Inflammatory macrophage treated with lipopolysaccharide for 4 hours (primary cell): ENCODE measurements at regions not wholly inside any gene's neighbourhood (a gene's known extent, or its start where the extent isn't known, plus 50 kb on each side); places are given as distances from the start of the nearest gene placed in this dataset.

Source experiments
- DNase-seq: peaks from one replicate; pipeline ENCODE4 v3.0.0-alpha.2; 2020

DNA sequence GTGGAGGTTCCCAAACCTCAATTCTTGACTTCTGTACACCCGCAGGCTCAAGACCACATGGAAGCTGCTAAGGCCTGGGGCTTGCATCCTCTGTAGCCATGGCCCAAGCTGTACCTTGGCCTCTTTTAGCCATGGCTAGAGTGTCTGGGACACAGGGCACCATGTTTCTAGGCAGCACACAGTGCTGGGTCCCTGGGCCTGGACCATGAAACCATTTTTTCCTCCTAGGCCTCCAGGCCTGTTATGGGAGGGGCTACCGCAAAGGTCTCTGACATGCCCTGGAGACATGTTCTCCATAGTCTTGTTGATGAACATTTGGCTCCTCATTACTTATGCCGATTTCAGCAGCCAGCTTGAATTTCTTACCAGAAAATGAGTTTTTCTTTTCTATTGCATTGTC, 701.4 kb downstream of the FGF9 start:
- no peak for DNase-seq

DNA sequence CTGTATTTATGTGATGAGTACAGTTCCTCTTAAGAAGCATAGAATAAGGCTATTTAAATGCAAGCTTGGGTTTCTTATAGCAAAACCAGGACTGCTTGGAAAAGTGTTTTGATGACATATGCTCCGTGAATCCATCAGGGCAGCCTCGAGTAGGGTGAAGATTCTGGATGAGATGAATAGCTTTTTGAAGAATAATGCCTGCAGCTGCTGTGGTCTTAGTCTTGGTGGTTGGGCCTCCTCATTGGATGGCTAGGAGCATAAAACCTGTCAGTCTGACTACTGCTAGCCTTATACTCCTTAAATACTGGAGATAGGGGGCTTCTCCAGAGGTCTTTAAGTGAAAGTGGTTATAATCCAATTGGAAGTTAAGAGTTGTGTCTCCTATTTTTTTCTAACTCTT, 704.3 kb downstream of the FGF9 start:
- no peak for DNase-seq

DNA sequence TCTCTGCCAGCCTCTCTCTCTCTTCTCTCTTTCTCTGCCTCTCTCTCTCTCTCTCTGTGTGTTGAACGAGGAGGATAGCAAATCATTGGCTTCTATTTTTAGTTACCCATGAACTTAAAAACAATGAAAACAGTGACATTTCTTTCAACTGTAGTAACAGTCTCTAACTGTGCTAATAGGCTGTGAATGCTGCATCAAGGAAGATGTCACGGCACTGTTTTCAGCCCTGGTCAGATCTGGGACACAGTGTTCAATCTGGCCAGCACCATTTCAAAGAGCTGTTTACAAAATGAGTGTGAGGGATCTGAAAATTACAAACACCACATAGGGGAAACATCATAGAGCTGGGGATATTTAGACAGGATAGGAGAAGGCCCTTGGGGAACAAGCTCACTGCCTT, 717.0 kb downstream of the FGF9 start:
- no peak for DNase-seq

DNA sequence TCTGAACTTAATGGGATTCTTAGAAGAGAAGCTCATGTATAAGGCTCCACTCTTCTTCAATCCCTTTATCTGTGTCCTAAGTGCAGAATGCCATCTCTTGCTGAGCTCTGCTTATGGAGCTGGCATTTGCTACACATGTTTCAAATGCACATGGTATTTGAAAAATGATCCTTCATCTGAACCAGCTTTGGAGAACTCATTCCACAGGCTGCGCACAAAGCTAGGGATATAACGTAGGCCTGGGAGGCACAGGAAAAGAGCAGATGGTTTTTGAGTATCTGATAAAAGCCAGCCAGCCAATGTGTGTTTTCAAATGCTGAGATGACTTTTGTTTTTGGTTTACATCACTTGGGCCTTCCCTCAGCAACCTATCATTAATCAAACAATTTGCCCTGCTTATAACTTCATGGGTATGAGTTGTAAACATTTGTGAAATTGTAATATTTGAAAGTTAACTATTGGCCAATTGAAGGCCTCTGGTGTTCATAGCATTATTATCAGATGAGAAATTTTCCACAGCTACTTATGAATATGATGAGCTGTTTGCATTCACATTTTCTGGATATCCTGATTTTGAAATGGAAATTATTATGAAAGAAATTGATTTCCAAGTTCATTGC, 729.0 kb downstream of the FGF9 start:
- no peak for DNase-seq

DNA sequence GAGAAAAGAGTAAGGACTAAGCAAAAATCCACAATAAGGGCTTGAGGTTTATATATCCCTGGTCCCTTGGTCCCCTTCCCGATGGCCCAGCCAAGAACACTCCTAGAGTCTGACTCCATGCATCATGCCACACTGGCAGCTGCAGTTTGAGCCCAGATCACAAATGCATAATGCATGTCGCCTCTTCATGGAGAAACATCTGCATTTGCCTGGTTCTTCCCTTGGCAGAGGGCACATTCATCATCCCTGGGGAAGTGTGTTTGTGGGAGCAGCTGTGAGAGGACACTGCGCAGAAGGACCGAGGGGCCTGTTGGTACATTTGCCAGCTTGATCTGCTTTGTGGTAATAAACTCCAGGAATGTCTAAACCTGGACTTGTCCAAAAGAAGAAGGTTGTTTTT, 731.8 kb downstream of the FGF9 start:
- no peak for DNase-seq

DNA sequence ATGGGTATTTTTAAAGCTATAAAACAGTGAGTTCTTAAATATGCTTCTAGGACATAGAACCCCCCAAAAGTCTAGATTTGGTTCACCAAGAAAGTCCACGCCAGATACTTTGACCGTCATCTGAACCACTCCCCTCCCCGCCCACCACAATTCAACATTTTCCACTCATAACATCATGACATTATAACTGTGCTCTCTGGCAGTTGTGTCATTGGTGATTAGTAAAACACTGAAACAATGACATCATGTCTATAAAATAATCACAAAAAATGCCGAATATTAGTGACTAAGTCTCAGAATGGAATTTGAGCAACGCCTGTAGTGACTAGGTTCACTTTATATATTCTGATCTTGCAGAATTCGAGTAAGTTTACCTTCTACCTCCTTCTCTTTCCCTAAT, 732.3 kb downstream of the FGF9 start:
- DNase-seq: no peak

DNA sequence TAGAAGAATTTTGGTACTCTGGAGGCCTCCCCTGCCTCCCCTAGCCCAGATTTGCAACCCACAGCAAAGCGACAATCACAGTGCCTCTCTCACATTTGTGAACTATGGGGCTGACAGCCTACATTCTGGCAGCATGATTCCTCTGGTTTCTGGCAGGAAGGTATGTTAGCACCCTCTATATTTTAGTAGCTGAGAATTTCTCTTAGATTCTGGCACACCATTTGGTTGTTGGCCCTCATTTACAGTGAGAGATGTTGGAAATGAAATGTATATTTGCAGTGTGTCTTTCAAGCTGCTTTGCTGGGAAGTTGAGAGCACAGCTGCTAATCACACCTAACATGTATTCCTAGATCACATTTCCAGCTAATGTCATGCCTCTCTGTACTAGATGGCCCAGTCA, 735.0 kb downstream of the FGF9 start:
- no peak for DNase-seq

DNA sequence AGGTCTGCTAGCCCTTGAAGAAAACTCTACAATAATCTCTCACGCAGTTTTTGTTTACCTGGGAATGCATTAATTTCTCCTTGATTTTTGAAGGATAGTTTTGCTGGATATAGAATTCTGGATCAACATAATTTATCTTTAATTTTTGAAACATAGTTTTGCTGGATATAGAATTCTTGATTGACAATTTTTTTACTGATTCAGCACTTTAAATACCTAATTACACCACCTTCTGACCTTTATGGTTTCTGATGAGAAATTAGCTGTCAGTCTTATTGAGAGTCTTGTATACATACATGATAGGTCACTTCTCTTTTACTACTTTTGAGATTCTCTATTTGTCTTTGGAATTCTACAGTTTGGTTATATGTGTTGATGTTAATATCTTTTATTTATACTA, 741.6 kb downstream of the FGF9 start:
- no peak for DNase-seq

DNA sequence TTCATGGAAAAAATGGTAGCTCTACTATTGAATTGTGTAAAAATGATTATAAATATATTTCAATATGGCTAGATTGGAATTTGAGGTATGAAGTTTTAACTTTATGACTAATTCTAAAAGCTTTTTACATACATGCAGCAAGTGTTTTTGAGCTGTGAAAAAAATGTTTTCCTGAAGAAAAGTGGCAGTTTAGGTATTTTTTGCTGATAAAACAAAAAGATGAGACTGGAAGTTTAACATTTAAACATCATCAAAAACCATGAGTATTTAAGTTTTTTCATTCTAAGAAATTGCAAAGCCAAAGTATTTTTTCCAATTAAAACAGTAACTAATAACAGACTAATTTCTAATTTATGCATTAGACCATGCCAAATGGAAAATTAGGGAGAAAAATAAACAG, 751.1 kb downstream of the FGF9 start:
- DNase-seq: no peak

DNA sequence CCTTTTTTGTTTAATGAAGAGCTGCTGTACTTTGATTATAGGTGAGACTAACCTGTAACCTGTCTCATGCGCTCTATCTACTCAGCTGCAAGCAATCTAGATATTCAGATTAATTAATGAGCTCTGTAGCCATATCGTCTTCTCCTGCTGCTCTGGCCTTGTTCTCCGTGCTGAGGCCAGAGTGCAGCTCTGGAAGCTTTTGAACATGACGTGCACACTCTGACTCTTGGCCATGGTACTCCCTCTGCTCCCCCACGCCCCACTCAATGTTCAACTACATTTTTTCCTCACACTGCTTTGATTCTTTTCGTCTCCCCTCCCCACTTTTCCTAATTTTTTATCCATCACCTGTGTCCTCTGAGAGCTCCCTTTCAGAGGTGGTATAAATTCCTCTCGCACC, 751.8 kb downstream of the FGF9 start:
- DNase-seq: no peak

DNA sequence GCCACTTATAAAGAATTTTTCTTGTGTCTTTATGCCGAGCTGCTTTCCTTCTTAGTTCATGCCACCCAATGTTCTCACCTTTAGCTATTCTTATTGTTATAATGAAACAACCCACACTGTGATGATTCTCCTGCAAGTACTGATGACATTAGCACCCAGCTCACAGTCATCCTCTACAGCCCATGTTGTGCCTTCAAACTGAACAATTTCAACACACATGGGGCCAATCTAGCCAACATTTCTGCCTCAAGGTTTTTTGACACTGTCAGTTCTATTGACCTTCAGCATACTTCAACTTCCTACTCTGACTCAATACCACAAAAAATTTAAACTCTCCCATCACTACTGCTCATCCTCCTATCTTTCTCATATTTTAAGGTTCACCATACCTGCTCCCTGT, 752.4 kb downstream of the FGF9 start:
- no peak for DNase-seq

DNA sequence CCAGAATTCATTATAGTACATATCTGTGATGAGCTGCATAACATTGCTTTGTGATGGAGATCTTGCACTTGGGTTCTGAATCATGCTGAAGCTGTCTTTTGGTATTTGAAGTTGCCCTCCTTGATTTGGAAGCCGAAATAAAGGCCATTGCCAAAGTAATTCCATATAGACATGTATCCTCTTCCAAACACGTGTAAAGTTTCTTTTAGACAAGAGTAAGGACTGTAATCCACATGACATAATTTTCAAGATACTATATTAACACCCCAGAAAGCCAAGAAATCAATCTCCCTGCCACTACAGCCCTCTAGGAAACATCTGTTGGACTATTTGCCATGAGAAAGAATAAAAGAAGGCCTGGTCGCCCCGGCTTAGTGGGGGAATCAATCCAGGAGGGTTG, 754.2 kb downstream of the FGF9 start:
- DNase-seq: no peak

DNA sequence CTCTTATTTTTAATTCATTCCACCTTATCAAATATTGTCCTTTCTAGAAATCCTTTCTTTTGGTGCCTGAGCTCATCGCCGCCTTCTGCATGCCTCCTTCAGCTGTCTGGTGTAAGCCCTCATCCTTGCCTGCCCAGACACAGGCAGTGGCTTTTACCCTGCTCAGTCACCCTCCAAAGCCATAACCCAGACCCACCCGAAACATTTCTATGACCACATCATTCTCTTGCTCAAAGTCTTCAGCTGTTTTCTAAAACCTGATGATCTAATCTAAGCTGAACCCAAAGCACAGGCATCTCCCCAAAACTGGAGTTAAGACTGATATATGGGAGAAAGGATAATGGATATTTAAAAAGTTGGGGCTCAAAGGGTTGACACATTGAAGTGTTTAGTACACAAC, 753.7 kb upstream of the SGCG start:
- no peak for DNase-seq

DNA sequence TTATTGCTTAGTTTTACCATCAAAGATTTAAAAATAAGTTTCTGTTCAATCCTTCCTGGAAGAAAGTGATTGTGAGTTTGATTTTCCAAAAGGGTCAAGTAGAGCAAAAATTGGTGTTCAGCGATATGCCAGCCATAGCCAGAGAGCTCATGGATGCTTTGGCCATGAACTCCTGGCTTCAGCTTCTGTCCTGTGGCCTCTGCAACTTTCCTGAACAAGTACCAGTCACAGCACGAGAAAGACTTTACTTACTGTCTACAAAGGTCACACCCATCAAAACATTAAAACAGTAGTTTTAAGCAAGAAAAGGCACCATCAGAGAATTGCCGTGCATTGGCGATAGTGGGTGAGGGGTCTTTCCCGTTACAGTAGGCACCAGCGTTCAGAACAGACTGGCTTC, 753.0 kb upstream of the SGCG start:
- no peak for DNase-seq

DNA sequence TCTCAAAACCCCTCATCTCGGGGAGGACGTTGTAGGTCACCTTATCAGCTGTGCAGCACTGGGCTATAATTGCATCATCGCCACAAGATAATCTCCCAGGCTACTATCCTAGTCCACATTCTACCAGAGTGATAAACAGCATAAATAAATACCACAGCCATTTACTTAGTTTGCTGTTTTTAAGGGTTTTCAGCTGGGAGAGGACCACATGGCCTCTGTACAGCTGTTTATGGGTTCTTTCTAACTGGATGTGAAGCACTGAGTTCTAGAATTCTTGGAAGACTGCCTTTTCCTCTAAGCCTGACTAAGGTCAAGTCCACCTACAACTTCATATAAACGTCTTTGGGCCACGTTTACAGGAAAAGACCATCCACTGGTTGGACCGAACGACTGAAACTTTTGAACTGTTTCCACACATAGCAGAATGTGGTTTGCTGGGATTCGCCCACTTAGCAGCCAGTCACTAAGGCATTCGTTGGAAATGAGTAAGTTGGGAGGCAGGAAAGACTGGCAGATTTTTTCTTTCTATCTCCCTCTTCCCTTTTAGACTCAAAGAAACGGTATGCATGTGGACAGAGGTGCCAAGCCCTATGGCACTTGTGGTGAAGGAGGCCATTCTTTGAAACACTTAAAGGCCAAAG, 752.5 kb upstream of the SGCG start:
- no peak for DNase-seq

DNA sequence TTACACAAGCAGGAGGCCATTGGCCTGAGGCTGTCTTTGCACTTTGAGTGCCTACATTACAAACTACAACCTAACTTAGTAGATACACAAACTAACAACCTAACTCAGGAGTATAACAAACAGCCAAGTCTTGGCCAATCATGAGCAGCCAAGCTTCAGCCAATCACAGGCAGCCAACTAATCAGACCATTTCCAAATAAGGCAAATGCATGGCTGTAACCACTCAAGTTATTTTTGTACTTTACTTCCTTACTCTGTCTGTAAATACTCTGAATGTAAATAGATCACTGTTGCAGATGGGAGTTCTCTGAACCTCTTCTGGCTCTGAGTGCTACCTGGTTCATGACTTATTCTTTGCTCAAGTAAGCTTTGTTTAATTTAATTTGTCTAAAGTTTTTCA, 748.1 kb upstream of the SGCG start:
- DNase-seq: no peak

DNA sequence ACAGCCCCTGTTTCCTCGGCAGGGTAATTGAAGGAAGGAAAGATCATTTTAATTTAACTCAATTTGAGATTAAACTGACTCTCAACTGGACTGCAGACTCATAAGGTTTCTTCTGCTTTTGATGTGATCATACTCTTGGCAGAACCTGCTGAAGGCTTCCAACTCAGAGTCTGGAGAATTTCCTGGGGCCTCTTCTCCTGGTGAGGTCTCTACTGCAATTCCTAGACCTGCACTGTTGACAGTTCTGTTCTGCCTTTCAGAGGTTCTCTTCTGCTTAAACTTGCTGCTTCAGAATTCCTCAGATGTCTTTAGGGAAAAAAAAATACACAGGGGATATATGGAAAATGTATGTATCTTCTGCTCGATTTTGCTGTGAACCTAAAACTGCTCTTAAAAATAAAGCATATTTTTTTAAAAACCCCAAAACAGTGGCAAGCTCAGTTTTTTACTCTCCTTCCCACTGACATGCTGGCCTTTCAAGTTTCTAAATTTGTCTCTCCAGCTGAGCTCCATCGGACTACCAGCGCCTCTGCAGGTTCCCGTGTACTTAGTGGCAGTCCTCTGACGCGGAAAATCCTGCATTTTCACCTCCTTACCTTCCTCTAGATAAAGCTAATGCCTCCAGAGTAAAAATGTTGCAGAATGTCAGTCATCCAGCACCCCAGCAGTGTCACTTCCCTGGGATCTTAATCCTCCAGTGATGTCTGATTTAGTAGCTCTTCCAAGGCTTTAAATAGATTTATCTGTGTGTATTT, 733.5 kb upstream of the SGCG start:
- DNase-seq: no peak

DNA sequence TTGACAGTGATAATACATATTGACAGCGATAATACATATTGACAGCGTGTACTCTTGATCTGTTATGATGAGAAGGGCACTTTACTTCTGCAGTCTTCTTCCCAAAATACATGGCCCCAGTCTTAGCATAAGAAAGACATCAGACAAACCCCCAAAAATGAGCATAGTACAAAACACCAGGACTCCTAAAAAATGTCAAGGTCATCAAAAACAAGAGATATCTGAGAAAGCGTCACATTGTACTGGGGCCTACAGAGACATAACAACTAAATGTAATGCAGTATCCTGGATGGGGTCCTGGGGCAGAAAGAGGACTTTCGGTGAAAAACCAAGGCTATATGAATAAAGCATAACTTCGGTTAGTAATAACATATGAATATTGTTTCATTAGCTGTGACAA, 731.5 kb upstream of the SGCG start:
- DNase-seq: no peak

DNA sequence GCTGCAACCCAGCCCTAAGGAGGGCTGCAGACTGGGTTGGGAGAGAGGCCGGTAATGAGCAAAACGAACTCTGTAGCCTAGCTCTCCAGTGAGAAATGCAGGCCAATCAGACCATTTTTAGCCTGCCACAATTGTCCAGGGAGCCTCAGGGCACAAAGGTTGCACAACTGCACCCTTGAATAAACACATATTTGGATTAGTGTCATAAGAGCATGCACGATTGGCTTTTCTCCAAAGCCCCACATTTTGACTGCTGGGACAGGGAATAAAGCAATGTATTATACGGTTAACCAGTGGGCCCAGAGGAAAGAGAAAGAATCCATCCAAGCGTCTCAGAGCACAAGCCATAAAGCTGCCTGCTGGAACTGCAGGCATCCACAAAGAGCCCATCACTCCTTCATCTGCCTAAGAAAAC, 729.4 kb upstream of the SGCG start:
- DNase-seq: no peak

DNA sequence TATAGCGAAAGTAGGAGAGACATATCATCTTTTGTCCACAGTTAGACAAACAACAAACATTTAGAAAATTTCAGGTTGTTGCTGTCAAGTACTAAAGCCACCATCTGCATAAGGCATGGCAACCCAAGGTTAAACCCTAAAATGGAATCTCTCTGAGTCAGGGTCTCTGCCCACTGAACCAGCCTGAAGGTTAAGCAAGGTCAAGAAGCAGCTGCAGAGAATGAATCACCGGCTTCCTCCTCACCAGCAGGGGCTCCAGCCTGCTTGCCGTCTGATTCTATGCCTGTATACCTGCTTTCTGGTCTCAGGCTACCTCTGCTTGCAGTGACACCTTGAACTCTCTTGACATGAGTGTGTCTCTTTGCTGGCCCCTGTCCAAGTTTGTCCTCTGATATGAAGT, 726.2 kb upstream of the SGCG start:
- no peak for DNase-seq

DNA sequence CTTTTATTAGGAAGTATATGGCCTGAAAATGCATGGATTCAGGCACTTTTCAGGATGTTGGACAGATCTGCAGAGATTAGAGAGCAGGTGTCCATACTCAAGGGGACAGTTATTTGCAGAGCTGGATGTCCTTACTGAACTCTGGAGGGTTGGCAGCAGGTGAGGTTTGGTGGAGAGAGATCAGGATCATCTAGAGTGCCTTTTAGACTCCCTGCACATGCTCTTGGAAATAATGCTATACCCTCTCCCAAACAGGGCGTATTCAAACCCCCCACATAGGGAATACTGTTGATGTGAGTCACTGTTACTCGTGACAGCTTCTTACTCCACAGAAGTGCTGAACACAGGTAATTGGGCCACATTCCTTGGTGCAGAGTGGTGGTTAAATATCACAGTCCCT, 725.7 kb upstream of the SGCG start:
- no peak for DNase-seq

DNA sequence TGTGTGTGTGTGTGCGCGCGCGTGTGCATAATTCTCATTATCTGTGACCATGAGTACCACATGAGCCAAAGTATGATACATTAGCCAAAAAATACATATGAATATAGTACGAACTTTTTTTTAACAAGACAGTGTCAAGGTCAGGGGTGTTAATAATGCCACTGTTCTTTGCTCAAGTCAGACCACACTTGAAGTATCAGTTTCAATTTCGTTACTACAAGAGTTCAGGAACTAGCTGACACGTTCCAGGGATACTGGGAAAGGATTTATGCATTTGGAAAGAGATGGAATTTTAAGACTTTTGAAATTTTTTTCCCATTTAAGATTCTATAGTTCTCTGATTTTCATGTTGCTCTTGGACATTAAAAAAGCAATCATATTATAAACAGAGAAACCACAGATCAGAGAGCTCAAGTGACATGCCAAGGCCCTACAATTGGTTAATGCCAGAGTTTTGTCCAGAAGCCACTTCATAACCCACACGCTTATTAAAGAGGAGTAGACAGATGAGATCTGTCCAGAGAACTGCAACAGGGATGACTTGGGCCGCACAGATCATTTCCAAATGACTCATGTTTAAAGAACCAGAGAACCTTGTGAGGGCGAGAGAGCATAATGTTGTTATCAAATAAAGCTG, 718.8 kb upstream of the SGCG start:
- no peak for DNase-seq

DNA sequence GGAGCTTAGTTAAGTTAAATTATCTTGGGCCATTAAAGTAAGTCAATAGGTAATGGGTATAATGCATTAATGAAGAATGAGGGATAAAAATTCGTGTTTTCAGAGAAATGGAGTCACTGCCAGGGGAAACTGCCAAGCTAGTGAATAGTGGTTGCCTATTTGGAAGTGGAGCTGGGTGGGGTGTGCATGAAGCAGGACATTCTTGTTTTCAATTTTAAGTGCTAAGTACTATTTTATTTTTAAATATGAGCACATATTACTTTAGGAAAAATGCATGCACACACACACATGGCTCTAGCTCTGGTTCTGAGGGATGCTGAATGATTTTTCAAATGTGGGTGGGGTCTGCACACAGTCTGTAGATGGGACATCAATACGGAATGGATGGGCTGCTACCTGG, 717.7 kb upstream of the SGCG start:
- no peak for DNase-seq

DNA sequence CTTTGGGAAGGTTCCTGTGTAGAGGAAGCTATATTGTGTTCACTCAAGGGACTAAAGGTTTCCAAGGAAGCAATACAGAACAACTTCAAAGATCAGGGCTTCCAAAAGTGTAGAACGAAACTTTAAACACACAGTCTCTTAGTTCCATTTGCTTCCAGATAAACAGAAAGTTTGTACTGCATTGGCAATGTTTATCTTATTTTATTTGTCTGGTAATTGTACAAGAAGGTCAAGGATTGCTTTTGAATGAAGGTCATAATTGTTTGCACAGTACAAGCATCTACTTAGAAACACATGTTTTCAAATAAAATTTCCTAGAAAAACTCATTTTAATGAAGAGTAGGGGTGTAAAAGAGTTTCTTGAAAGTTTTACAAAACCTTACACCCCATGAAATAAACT, 712.7 kb upstream of the SGCG start:
- DNase-seq: no peak
